ENCODE measurements at regions not wholly inside any gene's neighbourhood (a gene's known extent, or its start where the extent isn't known, plus 50 kb on each side); places are given as distances from the start of the nearest gene placed in this dataset.

DNA sequence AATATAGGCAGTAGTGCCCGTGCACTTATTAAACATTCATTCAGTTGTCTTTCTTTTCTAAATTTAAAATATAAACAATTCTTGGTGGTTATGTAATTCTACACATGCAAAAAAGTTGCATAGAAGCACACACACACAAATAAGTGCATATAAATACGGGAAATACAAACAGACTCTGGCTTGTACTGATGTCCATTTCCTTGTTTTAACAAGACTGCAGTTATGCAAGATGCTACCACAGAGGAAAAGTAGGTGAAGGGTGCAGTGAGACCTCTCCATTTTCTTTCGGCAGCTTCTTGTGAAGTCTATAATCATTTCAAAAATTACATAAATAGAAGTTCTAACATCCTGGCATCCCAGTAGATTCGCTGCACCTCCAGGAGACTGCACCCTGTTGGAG is 130.6 kb upstream of the BCL6 start:
- ChIA-PET POLR2A (no interaction called here), CTCF (no interaction called here)
- TF ChIP-seq NR2C2 (CRISPR knock-in tag; IDR thresholded peaks at IDR 0.05) (no peak), ETV6 (CRISPR knock-in tag; IDR thresholded peaks at IDR 0.05) (no peak), KAT7 (CRISPR knock-in tag; IDR thresholded peaks at IDR 0.05; ENCODE audit: borderline replicate concordance) (no peak), NR1H2 (CRISPR knock-in tag; IDR thresholded peaks at IDR 0.05) (no peak), CREB1 (CRISPR knock-in tag; IDR thresholded peaks at IDR 0.05) (no peak), GTF2I (CRISPR knock-in tag; conservative IDR thresholded peaks at IDR 0.05) (no peak), SP1 (CRISPR knock-in tag; conservative IDR thresholded peaks at IDR 0.05) (no peak), FOXJ3 (CRISPR knock-in tag; IDR thresholded peaks at IDR 0.05; ENCODE audit: borderline replicate concordance) (no peak), ZNF138 (CRISPR knock-in tag; conservative IDR thresholded peaks at IDR 0.05) (no peak), TEAD1 (CRISPR knock-in tag; IDR thresholded peaks at IDR 0.05) (no peak)
- TF ChIP-seq, protein P1, sequence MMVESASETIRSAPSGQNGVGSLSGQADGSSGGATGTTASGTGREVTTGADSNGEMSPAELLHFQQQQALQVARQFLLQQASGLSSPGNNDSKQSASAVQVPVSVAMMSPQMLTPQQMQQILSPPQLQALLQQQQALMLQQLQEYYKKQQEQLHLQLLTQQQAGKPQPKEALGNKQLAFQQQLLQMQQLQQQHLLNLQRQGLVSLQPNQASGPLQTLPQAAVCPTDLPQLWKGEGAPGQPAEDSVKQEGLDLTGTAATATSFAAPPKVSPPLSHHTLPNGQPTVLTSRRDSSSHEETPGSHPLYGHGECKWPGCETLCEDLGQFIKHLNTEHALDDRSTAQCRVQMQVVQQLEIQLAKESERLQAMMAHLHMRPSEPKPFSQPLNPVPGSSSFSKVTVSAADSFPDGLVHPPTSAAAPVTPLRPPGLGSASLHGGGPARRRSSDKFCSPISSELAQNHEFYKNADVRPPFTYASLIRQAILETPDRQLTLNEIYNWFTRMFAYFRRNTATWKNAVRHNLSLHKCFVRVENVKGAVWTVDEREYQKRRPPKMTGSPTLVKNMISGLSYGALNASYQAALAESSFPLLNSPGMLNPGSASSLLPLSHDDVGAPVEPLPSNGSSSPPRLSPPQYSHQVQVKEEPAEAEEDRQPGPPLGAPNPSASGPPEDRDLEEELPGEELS (CRISPR knock-in tag; IDR thresholded peaks at IDR 0.05), result no peak
- TF ChIP-seq, protein P2, sequence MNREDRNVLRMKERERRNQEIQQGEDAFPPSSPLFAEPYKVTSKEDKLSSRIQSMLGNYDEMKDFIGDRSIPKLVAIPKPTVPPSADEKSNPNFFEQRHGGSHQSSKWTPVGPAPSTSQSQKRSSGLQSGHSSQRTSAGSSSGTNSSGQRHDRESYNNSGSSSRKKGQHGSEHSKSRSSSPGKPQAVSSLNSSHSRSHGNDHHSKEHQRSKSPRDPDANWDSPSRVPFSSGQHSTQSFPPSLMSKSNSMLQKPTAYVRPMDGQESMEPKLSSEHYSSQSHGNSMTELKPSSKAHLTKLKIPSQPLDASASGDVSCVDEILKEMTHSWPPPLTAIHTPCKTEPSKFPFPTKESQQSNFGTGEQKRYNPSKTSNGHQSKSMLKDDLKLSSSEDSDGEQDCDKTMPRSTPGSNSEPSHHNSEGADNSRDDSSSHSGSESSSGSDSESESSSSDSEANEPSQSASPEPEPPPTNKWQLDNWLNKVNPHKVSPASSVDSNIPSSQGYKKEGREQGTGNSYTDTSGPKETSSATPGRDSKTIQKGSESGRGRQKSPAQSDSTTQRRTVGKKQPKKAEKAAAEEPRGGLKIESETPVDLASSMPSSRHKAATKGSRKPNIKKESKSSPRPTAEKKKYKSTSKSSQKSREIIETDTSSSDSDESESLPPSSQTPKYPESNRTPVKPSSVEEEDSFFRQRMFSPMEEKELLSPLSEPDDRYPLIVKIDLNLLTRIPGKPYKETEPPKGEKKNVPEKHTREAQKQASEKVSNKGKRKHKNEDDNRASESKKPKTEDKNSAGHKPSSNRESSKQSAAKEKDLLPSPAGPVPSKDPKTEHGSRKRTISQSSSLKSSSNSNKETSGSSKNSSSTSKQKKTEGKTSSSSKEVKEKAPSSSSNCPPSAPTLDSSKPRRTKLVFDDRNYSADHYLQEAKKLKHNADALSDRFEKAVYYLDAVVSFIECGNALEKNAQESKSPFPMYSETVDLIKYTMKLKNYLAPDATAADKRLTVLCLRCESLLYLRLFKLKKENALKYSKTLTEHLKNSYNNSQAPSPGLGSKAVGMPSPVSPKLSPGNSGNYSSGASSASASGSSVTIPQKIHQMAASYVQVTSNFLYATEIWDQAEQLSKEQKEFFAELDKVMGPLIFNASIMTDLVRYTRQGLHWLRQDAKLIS (CRISPR knock-in tag; IDR thresholded peaks at IDR 0.05; ENCODE audit: borderline replicate concordance), result no peak
- TF ChIP-seq, protein P3, sequence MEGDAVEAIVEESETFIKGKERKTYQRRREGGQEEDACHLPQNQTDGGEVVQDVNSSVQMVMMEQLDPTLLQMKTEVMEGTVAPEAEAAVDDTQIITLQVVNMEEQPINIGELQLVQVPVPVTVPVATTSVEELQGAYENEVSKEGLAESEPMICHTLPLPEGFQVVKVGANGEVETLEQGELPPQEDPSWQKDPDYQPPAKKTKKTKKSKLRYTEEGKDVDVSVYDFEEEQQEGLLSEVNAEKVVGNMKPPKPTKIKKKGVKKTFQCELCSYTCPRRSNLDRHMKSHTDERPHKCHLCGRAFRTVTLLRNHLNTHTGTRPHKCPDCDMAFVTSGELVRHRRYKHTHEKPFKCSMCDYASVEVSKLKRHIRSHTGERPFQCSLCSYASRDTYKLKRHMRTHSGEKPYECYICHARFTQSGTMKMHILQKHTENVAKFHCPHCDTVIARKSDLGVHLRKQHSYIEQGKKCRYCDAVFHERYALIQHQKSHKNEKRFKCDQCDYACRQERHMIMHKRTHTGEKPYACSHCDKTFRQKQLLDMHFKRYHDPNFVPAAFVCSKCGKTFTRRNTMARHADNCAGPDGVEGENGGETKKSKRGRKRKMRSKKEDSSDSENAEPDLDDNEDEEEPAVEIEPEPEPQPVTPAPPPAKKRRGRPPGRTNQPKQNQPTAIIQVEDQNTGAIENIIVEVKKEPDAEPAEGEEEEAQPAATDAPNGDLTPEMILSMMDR (IDR thresholded peaks at IDR 0.05), result no peak
- TF ChIP-seq, protein P4, sequence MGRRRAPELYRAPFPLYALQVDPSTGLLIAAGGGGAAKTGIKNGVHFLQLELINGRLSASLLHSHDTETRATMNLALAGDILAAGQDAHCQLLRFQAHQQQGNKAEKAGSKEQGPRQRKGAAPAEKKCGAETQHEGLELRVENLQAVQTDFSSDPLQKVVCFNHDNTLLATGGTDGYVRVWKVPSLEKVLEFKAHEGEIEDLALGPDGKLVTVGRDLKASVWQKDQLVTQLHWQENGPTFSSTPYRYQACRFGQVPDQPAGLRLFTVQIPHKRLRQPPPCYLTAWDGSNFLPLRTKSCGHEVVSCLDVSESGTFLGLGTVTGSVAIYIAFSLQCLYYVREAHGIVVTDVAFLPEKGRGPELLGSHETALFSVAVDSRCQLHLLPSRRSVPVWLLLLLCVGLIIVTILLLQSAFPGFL (CRISPR knock-in tag; IDR thresholded peaks at IDR 0.05; ENCODE audit: borderline replicate concordance), result no peak
- TF ChIP-seq, protein P5, sequence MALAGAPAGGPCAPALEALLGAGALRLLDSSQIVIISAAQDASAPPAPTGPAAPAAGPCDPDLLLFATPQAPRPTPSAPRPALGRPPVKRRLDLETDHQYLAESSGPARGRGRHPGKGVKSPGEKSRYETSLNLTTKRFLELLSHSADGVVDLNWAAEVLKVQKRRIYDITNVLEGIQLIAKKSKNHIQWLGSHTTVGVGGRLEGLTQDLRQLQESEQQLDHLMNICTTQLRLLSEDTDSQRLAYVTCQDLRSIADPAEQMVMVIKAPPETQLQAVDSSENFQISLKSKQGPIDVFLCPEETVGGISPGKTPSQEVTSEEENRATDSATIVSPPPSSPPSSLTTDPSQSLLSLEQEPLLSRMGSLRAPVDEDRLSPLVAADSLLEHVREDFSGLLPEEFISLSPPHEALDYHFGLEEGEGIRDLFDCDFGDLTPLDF (CRISPR knock-in tag; IDR thresholded peaks at IDR 0.05), result no peak
- TF ChIP-seq, protein P6, sequence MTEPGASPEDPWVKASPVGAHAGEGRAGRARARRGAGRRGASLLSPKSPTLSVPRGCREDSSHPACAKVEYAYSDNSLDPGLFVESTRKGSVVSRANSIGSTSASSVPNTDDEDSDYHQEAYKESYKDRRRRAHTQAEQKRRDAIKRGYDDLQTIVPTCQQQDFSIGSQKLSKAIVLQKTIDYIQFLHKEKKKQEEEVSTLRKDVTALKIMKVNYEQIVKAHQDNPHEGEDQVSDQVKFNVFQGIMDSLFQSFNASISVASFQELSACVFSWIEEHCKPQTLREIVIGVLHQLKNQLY (CRISPR knock-in tag; IDR thresholded peaks at IDR 0.05), result no peak
- TF ChIP-seq, protein P7, sequence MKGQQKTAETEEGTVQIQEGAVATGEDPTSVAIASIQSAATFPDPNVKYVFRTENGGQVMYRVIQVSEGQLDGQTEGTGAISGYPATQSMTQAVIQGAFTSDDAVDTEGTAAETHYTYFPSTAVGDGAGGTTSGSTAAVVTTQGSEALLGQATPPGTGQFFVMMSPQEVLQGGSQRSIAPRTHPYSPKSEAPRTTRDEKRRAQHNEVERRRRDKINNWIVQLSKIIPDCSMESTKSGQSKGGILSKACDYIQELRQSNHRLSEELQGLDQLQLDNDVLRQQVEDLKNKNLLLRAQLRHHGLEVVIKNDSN (CRISPR knock-in tag; IDR thresholded peaks at IDR 0.05), result no peak
- TF ChIP-seq, protein P8, sequence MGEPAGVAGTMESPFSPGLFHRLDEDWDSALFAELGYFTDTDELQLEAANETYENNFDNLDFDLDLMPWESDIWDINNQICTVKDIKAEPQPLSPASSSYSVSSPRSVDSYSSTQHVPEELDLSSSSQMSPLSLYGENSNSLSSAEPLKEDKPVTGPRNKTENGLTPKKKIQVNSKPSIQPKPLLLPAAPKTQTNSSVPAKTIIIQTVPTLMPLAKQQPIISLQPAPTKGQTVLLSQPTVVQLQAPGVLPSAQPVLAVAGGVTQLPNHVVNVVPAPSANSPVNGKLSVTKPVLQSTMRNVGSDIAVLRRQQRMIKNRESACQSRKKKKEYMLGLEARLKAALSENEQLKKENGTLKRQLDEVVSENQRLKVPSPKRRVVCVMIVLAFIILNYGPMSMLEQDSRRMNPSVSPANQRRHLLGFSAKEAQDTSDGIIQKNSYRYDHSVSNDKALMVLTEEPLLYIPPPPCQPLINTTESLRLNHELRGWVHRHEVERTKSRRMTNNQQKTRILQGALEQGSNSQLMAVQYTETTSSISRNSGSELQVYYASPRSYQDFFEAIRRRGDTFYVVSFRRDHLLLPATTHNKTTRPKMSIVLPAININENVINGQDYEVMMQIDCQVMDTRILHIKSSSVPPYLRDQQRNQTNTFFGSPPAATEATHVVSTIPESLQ (CRISPR knock-in tag; IDR thresholded peaks at IDR 0.05), result no peak
- TF ChIP-seq, protein P9, sequence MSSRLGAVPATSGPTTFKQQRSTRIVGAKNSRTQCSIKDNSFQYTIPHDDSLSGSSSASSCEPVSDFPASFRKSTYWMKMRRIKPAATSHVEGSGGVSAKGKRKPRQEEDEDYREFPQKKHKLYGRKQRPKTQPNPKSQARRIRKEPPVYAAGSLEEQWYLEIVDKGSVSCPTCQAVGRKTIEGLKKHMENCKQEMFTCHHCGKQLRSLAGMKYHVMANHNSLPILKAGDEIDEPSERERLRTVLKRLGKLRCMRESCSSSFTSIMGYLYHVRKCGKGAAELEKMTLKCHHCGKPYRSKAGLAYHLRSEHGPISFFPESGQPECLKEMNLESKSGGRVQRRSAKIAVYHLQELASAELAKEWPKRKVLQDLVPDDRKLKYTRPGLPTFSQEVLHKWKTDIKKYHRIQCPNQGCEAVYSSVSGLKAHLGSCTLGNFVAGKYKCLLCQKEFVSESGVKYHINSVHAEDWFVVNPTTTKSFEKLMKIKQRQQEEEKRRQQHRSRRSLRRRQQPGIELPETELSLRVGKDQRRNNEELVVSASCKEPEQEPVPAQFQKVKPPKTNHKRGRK (CRISPR knock-in tag; IDR thresholded peaks at IDR 0.05; ENCODE audit: borderline replicate concordance), result no peak
- TF ChIP-seq, protein P10, sequence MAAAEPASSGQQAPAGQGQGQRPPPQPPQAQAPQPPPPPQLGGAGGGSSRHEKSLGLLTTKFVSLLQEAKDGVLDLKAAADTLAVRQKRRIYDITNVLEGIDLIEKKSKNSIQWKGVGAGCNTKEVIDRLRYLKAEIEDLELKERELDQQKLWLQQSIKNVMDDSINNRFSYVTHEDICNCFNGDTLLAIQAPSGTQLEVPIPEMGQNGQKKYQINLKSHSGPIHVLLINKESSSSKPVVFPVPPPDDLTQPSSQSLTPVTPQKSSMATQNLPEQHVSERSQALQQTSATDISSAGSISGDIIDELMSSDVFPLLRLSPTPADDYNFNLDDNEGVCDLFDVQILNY (CRISPR knock-in tag; IDR thresholded peaks at IDR 0.05), result no peak
- H3K4me1 Mint-ChIP-seq, result no peaks in the 10 kb centered on the region
- no peaks in the 10 kb centered on the region for H3K9me3 Mint-ChIP-seq
- H3K27me3 Mint-ChIP-seq (ENCODE audit: low read depth), result no peaks in the 10 kb centered on the region
- H3K4me3 Mint-ChIP-seq, result no peak overlapping the region
- DNase-seq (ENCODE audit: low spot score) (no peak), ATAC-seq (no peak)
- H3K27ac Mint-ChIP-seq, result no peak overlapping the region
- H3K36me3 Mint-ChIP-seq, result no peaks in the 10 kb centered on the region

Measured in WTC11 (cell line).